Head of caudate nucleus (tissue), 42 donors: ENCODE measurements at regions not wholly inside any gene's neighbourhood (a gene's known extent, or its start where the extent isn't known, plus 50 kb on each side); places are given as distances from the start of the nearest gene placed in this dataset.

Experiments
- DNase-seq, 42 donors: peaks; one replicate each; pipeline versions ENCODE4 v3.0.0 to v3.0.0-alpha.2; 2020 to 2021; ENCODE audit warnings: mixed read lengths in 7 of 42
- intact Hi-C: fragments of 100-400 bp; cut with DNase I; formaldehyde crosslinking; loops from one replicate; pipeline ENCODE4 v1.15.0; 2022

GRCh38 chr12:33669349-33669748 lies 229.7 kb upstream of the SYT10 start:
- intact Hi-C loops: no loop called here
- DNase-seq: no peak

DNA sequence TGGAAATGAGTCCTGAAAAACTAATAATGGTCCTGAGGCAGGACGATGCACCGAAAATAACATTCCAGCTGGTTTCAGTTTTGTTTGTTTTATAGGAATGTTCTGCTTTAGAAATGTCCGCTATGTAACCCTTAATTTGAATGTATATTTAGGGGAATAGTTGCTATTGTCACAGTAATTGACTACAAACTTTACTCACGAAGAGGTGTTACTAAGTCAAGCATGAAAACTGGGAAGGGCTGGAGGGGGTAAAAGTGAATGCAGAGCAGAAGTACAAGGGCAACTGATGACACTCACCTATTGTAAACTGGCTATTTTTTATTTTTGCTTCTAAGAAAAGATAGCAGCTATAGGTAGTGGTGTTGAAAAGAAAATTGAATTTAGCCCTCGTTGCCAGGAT lies 230.7 kb upstream of the SYT10 start:
- intact Hi-C loops: no loop called here
- no peak for DNase-seq

DNA sequence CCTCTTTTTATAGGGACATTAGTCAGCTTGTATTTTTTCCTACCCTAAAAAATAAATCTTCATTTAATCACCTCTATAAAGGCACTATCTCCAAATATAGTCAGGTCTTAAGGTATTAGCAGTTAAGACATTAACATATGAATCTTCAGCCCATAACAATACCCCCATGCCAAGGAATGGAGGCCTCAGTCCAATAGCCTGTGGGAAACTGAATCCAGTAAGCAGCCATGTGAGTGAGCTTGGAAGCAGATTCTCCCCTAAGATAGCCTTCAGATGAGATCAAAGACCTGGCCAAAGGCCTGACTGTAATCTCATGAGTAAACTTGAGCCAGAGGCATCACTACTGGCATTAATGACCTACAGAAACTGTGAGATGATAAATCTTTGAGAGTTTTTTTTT lies 232.1 kb upstream of the SYT10 start:
- intact Hi-C loops: no loop called here
- DNase-seq: no peak

- intact Hi-C loops: no loop called here
- no peak for DNase-seq
These were observed 233.4 kb upstream of the SYT10 start for GRCh38 chr12:33672836-33673577.

DNA sequence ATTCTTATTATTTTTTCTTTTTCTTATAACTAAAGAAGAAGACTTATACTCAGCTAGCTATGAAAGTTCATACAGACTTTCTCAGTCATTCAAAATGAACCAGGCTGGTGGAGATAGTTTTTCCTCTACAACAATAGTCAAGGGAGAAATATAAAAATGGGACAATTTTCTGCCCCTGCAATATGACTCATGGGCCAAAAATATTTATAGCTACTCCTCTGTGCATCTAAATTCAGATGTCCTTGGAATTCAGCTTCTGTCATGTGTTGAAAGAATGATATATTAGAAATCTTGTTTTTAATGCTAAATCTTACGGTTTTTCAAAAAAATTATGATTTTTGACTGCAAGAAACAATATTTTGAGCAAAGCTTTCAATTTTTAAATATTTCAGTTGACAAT lies 237.2 kb upstream of the SYT10 start:
- DNase-seq: peak in 2 of 42 donors; percentile 7 to 16
- intact Hi-C loops: no loop called here

DNA sequence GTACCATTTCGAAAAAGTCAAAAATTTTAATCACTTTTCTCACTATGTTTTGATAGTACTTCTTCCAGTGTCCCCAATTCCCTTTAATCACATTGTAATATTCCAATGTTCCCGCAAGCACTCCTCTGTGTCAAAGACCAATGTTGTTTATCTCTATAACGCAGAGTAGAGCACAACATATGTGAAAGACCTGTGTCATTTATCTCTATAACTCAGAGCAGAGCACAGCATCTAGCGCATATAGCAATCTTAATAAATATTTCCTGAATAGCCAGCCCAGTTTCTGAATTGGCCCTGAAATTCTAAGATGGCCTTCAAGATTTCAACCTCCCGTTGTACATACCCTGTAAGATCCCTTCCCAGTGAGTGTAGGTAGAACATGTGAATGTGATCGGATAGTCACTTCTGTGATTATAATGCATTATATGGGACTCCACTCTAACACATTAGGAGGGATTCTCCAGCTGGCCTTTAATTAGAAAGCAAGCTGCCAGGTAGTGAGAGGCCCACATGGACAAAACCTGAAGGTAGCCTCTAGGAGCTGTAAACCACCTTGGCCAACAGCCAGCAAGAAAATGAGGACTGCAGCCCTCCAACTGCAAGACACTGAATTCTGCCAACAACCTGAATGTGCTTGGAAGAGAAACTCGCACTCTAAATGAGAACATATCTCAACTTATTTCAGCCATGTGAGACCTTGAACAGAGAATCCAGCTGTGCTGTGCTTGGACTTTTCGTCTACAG lies 238.8 kb upstream of the SYT10 start:
- intact Hi-C loops: no loop called here

DNA sequence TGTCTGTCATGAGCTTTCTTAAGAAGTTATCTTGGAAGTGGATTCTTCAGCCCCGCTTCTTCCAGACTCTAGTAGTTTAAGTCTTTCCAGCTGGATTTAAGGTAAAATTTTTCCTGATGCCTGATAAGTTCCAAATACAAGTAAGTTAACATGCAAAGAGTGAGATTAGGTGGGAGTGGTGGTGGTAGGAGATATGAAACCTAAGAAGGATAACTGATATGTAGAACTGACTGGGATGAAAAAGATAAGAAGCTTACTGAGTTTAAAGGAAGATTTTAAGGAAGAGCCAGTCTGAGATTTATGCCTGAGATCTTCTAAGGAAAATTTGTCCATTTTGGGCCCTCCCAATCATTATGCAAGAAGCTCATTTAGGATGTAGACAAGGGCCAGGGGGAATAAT lies 250.9 kb upstream of the SYT10 start:
- intact Hi-C loops: no loop called here

More for the DNA sequence above, 238.8 kb upstream of the SYT10 start:
- no peak for DNase-seq

GRCh38 chr12:33703221-33703620 lies 263.6 kb upstream of the SYT10 start:
- intact Hi-C loops: no loop called here
- no peak for DNase-seq

More for the DNA sequence above, 250.9 kb upstream of the SYT10 start:
- no peak for DNase-seq

DNA sequence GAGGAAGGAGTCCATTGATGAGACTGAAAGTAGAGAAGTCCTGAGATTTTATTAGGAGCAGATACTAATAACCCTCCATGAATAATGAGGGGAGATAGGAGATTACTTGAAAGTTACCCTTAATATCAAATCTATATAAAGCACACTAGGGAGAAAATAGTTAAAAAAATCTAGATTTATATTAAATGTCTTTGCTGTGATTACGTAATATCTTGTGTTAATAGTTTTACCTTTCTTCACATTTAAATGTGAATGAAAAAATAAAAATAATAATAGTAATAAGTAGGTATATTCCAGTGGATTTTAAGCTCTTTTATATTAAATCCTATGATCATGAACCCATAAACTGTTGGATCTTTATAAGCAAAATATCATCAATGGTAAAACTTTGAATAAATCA lies 267.3 kb upstream of the SYT10 start:
- intact Hi-C loops: no loop called here
- no peak for DNase-seq

DNA sequence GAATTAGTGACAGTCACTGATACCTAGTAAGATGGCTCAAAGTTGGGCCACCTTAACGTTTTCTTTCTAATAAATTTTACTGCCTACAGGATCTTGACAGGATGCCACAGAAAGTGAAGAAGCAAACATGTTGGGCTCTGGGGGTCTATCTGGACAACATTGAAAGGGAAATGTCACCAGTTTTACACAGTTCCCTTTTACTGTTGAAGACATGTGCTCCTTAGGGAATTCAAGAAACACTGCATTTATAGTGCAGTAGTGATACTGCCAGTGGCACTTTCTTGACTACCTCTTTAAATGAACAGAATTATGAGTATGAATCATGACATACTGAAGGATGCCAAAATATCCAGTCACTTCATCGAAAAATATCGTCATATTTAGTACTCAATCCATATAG lies 269.3 kb upstream of the SYT10 start:
- DNase-seq: no peak
- intact Hi-C loops: no loop called here

- peak in 9 of 42 donors; percentile 7 to 58 (median 16) for DNase-seq
- intact Hi-C loops: no loop called here
These were observed 270.9 kb upstream of the SYT10 start for GRCh38 chr12:33710548-33710947.

- intact Hi-C loops: no loop called here
- no peak for DNase-seq
These were observed 279.0 kb upstream of the SYT10 start for GRCh38 chr12:33718631-33719030.

GRCh38 chr12:33721561-33721960 lies 281.9 kb upstream of the SYT10 start:
- no peak for DNase-seq
- intact Hi-C loops: no loop called here

- DNase-seq: no peak
- intact Hi-C loops: no loop called here
These were observed 285.2 kb upstream of the SYT10 start for GRCh38 chr12:33724867-33725266.

- intact Hi-C loops: no loop called here
- no peak for DNase-seq
These were observed 287.4 kb upstream of the ALG10 start for GRCh38 chr12:33734871-33735270.

DNA sequence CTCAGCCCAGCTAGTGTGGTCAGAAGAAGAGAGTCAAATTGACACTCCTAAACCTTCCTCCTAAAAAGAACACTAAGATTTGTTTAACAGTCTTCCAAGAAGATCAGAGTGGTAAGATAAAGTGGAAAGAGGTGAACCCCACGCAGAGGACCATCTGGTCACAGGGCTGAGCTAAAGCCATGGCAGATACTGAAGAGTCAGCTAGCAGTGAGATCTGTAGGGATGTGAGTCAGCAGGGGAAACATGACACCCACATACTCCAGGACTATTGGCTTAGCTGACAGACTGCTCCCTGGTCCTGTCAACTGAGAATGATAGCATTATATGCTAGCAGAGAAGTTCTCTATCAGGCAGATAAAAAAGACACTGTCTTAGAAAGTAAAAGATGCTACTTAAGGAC lies 269.4 kb upstream of the ALG10 start:
- intact Hi-C loops: no loop called here
- DNase-seq: no peak

GRCh38 chr12:33757701-33758100 lies 264.6 kb upstream of the ALG10 start:
- intact Hi-C loops: no loop called here
- DNase-seq: no peak

DNA sequence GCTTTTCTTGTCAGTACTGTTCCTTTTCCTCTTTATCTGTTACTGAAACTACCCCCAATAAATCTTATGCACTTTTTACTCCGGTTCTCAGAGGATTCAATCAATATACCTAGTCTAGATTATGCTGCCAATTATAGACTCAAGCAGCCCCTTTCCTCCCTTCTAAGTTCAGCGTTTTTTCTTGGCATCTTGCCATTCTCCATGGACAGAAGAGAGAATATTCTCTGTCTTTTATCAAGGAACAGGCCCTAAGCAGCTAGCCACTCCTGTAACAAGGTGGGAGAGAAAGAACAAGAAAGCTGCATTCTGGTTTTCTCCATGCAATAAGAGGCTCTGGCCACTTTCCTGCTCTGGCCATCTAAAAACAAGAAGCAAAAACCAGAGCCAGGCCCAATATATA lies 263.0 kb upstream of the ALG10 start:
- intact Hi-C loops: no loop called here

GRCh38 chr12:33763331-33763730 lies 259.0 kb upstream of the ALG10 start:
- intact Hi-C loops: no loop called here
- no peak for DNase-seq

More for the DNA sequence above, 263.0 kb upstream of the ALG10 start:
- no peak for DNase-seq

- intact Hi-C loops: no loop called here
- no peak for DNase-seq
These were observed 251.6 kb upstream of the ALG10 start for GRCh38 chr12:33770652-33771051.

- DNase-seq: no peak
- intact Hi-C loops: no loop called here
These were observed 250.4 kb upstream of the ALG10 start for GRCh38 chr12:33771889-33772288.
